ENCODE measurements at regions not wholly inside any gene's neighbourhood (a gene's known extent, or its start where the extent isn't known, plus 50 kb on each side); places are given as distances from the start of the nearest gene placed in this dataset.

GRCh38 chr5:135182675-135183074, 148.6 kb upstream of the PITX1 start:
- Histone ChIP-seq H3K4me3 (ENCODE audit: low read depth in 1 of 3, low read length in 3 of 3) (no peak overlapping the region), H3K4me1 (ENCODE audit: control insufficient read depth in 4 of 4, insufficient read depth in 4 of 4, low read length in 3 of 4) (no peaks in the 10 kb centered on the region), H3K9ac (ENCODE audit: low read depth in 1 of 2, low read length in 2 of 2) (no peak overlapping the region), H3K27ac (ENCODE audit: low read depth in 1 of 2, low read length in 2 of 2) (no peak overlapping the region), H3K36me3 (ENCODE audit: control insufficient read depth in 4 of 4, insufficient read depth in 3 of 4, low read depth in 1 of 4, low read length in 3 of 4) (no peaks in the 10 kb centered on the region), H3K27me3 (ENCODE audit: control insufficient read depth in 4 of 4, insufficient read depth in 4 of 4, low read length in 3 of 4) (no peaks in the 10 kb centered on the region), H3K9me3 (ENCODE audit: control insufficient read depth in 4 of 4, low read length in 3 of 4) (no peaks in the 10 kb centered on the region)
- no peak for DNase-seq (ENCODE audit: low spot score)
- TF ChIP-seq RXRA (IDR thresholded peaks at IDR 0.05) = no peak
- no peak for TF ChIP-seq TAF1 (conservative IDR thresholded peaks at IDR 0.05)
- TF ChIP-seq HNF4A (conservative IDR thresholded peaks at IDR 0.05) = no peak
- no peak for TF ChIP-seq REST (IDR thresholded peaks at IDR 0.05)
- TF ChIP-seq, protein P1, sequence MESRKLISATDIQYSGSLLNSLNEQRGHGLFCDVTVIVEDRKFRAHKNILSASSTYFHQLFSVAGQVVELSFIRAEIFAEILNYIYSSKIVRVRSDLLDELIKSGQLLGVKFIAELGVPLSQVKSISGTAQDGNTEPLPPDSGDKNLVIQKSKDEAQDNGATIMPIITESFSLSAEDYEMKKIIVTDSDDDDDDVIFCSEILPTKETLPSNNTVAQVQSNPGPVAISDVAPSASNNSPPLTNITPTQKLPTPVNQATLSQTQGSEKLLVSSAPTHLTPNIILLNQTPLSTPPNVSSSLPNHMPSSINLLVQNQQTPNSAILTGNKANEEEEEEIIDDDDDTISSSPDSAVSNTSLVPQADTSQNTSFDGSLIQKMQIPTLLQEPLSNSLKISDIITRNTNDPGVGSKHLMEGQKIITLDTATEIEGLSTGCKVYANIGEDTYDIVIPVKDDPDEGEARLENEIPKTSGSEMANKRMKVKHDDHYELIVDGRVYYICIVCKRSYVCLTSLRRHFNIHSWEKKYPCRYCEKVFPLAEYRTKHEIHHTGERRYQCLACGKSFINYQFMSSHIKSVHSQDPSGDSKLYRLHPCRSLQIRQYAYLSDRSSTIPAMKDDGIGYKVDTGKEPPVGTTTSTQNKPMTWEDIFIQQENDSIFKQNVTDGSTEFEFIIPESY (IDR thresholded peaks at IDR 0.05) = no peak
- TF ChIP-seq, protein P2, sequence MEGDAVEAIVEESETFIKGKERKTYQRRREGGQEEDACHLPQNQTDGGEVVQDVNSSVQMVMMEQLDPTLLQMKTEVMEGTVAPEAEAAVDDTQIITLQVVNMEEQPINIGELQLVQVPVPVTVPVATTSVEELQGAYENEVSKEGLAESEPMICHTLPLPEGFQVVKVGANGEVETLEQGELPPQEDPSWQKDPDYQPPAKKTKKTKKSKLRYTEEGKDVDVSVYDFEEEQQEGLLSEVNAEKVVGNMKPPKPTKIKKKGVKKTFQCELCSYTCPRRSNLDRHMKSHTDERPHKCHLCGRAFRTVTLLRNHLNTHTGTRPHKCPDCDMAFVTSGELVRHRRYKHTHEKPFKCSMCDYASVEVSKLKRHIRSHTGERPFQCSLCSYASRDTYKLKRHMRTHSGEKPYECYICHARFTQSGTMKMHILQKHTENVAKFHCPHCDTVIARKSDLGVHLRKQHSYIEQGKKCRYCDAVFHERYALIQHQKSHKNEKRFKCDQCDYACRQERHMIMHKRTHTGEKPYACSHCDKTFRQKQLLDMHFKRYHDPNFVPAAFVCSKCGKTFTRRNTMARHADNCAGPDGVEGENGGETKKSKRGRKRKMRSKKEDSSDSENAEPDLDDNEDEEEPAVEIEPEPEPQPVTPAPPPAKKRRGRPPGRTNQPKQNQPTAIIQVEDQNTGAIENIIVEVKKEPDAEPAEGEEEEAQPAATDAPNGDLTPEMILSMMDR (IDR thresholded peaks at IDR 0.05; ENCODE audit: low read depth, low read length, missing input control) = no peak
- no peak for TF ChIP-seq FOXA2 (IDR thresholded peaks at IDR 0.05)
- TF ChIP-seq NR2F2 (IDR thresholded peaks at IDR 0.05) = no peak
- no peak for TF ChIP-seq GABPA (IDR thresholded peaks at IDR 0.05 in 1 of 2, conservative IDR thresholded peaks at IDR 0.05 in 1 of 2)
- TF ChIP-seq MAX (IDR thresholded peaks at IDR 0.05) = no peak
- TF ChIP-seq JUND (IDR thresholded peaks at IDR 0.05) = no peak
- TF ChIP-seq FOXA1 (IDR thresholded peaks at IDR 0.05) = no peak
- TF ChIP-seq HNF4G (IDR thresholded peaks at IDR 0.05) = no peak
- 89% methylated on average over 5 of the region's 5 CpGs for WGBS

DNA sequence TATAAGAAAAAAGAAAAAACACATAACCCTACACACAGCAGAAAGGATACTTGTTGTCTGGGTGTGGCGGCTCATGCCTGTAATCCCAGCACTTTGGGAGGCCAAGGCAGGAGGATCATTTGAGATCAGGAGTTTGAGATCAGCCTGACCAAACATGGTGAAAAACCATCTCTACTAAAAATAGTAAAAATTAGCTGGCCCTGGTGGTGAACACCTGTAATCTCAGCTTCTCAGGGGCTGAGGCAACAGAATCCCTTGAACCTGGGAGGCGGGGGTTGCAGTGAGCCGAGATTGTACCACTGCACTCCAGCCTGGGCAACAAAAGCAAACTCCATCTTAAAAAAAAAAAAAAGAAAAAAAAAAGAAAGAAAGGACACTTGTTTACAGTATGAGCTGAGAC, 147.6 kb upstream of the PITX1 start:
- Histone ChIP-seq H3K36me3 (ENCODE audit: control insufficient read depth in 4 of 4, insufficient read depth in 3 of 4, low read depth in 1 of 4, low read length in 3 of 4) (no peaks in the 10 kb centered on the region), H3K9ac (ENCODE audit: low read depth in 1 of 2, low read length in 2 of 2) (no peak overlapping the region), H3K27ac (ENCODE audit: low read depth in 1 of 2, low read length in 2 of 2) (no peak overlapping the region), H3K9me3 (ENCODE audit: control insufficient read depth in 4 of 4, low read length in 3 of 4) (no peaks in the 10 kb centered on the region), H3K4me3 (ENCODE audit: low read depth in 1 of 3, low read length in 3 of 3) (no peak overlapping the region), H3K4me1 (ENCODE audit: control insufficient read depth in 4 of 4, insufficient read depth in 4 of 4, low read length in 3 of 4) (no peaks in the 10 kb centered on the region), H3K27me3 (ENCODE audit: control insufficient read depth in 4 of 4, insufficient read depth in 4 of 4, low read length in 3 of 4) (no peaks in the 10 kb centered on the region)
- no peak for TF ChIP-seq RXRA (IDR thresholded peaks at IDR 0.05)
- TF ChIP-seq, protein P2 (IDR thresholded peaks at IDR 0.05; ENCODE audit: low read depth, low read length, missing input control) = no peak
- TF ChIP-seq FOXA1 (IDR thresholded peaks at IDR 0.05) = no peak
- no peak for TF ChIP-seq FOXA2 (IDR thresholded peaks at IDR 0.05)
- TF ChIP-seq, protein P1 (IDR thresholded peaks at IDR 0.05) = no peak
- TF ChIP-seq RAD21 (IDR thresholded peaks at IDR 0.05) = no peak
- no peak for TF ChIP-seq MAX (IDR thresholded peaks at IDR 0.05)
- no peak for TF ChIP-seq EGR1 (IDR thresholded peaks at IDR 0.05; ENCODE audit: low read depth in 2 of 2)
- no peak for TF ChIP-seq YY1 (IDR thresholded peaks at IDR 0.05)
- WGBS = 96% methylated on average over 3 of the region's 3 CpGs
- no peak for DNase-seq (ENCODE audit: low spot score)

Data from liver (tissue), 8 donors.